T-helper 2 cell treated with Interferon-gamma antibody and Interleukin-4, amounts not matched to agents 100 ng/mL and 5 ng/mL, for 36 hours (primary cell): ENCODE measurements at regions not wholly inside any gene's neighbourhood (a gene's known extent, or its start where the extent isn't known, plus 50 kb on each side); places are given as distances from the start of the nearest gene placed in this dataset.
"Not testable (repeated sequence)": the region's sequence is repeated elsewhere in the genome, so short reads cannot be mapped to it uniquely, and the experiment has no call there.

Source experiments
- intact Hi-C: fragments of 100-400 bp; cut with micrococcal nuclease; formaldehyde crosslinking; loops from one replicate; pipeline ENCODE4 v1.15.1; 2023

DNA sequence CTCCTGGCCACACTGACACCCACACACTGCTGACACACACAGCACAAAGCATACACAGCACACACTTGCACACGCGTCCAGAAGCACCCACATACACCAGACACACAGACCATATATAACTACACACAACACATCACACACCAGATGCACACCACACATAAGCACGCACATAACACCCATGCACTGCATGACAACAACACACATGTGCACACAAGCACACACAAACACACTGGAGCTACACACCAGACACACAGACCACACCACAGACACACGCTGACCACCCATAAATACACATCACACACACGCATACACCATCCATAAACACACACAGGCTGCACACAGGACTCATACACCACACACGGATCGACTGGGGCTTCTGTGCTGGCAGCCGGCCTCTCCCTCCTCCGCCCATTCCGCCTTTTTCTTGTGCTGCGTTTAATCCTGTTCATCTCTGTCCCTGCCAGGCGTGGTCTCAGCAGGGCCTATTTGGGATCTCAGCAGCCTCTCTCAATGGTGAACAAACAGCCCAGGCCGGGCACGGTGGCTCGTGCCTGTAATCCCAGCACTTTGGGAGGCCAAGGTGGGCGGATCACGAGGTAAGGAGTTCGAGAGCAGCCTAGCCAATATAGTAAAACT, 396.9 kb upstream of the MYT1L start:
- intact Hi-C loops, result no loop called here

GRCh38 chr2:2726163-2726562, 395.1 kb upstream of the MYT1L start:
- intact Hi-C loops, result no loop called here

GRCh38 chr2:2723064-2723463, 392.0 kb upstream of the MYT1L start:
- intact Hi-C loops, result no loop called here

- intact Hi-C loops, result no loop called here
Measured at GRCh38 chr2:2721296-2721835, 390.3 kb upstream of the MYT1L start.

GRCh38 chr2:2720806-2721205, 389.7 kb upstream of the MYT1L start:
- intact Hi-C loops, result not testable (repeated sequence)

GRCh38 chr2:2720351-2720750, 389.3 kb upstream of the MYT1L start:
- intact Hi-C loops, result no loop called here

DNA sequence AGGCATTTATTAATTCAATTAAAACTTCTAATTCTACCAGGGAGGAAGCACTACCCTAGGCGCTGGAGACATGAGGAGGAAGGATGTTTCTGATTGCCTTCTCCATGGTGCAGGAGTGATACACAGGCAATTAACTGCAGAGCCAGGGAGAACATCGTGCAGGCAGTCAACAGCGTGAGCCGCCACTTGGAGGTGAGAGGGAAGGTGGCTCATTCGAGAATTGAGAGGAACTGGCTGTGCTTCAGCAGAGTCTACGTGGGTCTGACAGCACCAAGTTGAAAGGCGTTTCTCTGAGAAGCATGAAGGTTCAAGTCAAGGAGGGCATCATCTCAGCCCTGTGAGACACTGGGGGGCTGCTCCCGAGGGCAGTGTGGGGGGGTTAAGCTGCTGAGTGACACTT, 388.7 kb upstream of the MYT1L start:
- intact Hi-C loops, result no loop called here

DNA sequence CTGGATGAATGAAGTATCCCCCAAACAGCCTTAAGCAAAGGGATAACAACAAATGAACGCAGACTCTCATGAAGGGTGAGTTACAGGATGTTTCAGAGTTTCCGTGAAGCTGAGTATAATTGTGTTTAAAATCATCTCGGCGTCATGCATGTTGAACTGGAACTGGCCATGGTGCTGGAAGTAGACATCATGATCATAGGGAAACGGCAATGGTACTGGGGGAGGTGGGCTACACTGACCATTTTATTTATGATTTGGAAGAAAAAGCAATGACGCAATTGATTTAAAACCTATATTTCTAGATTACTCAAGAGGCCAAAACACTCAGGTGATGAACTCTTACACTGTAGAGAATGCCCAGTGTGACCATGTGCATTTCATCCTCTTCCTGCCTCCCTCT, 387.9 kb upstream of the MYT1L start:
- intact Hi-C loops, result no loop called here

DNA sequence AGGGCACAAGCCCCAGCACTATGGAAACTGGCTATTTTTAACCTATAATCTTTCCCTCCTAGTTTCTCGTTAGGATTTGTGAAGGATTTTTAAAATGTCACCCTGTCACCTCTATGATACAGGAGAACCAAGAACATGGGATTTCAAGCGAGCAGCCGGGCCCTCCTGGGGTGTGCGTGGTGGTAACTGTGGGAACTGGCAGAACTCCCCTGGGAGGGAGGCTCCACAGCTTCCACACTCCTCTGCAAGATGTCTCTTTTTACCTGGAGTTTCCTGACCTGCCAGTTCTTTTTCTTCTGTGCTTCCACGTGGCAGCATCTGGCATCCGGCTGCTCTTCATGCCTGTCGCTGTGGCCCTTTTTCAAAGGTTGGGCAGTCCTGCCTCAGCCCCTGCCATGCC, 386.3 kb upstream of the MYT1L start:
- intact Hi-C loops, result no loop called here

- intact Hi-C loops, result no loop called here
Measured at GRCh38 chr2:2716771-2717170, 385.7 kb upstream of the MYT1L start.

DNA sequence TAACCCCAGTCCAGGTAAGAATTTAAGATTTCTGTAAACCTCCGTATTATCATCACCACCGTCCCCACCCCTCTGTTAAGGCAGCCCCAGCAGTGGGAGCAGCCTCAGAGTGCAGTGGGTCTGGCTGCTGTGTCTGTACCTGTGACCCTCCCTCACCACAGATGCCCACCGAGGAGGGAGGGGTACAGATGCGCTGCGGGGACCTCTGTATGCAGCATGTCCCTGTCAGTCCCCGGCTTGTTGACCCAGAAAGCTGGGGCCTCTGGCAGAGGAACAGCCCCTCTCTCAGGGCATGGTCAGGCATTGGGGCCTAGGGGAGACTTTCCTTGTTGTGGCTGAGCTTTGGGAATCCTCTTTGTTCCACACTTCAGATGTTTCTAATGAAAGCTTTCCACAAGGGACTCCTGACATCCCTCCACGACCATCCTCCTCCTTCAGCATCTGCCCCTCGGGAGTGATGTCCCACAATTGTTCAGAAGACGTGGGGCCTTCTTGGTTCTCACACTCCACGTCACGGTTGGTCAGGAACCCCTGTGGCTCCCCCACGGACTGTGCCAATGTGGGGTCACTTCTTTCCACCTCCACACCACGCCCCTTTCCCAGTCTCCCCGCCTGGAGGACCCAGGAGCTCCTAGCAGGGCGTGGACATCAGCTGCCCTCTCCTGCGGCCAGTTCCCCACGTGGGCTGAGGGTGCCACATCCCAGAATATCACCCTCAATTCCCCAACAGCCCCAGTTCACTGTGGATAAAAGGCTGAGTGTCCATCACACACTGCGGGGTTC, 384.2 kb upstream of the MYT1L start:
- intact Hi-C loops, result no loop called here

GRCh38 chr2:2714408-2714807, 383.3 kb upstream of the MYT1L start:
- intact Hi-C loops, result no loop called here

DNA sequence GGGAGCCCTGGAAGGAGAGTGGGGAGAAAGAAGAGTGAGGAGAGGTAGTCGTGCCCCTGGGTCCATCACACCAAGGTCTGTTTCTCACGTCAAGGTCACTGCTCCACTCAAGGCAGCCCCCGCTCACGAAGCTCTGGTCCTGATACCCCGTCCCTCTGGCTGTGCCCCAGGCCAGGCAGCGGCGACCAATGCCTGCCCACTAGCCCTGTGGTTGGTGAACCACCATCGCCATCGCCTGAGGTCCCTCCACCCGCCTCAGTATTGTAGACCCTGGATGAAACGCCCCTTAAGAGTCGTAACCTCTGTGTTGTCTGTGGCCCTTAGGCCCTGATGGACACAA, 378.3 kb upstream of the MYT1L start:
- intact Hi-C loops, result no loop called here

- intact Hi-C loops, result no loop called here
Measured at GRCh38 chr2:2708575-2709430, 377.7 kb upstream of the MYT1L start.

DNA sequence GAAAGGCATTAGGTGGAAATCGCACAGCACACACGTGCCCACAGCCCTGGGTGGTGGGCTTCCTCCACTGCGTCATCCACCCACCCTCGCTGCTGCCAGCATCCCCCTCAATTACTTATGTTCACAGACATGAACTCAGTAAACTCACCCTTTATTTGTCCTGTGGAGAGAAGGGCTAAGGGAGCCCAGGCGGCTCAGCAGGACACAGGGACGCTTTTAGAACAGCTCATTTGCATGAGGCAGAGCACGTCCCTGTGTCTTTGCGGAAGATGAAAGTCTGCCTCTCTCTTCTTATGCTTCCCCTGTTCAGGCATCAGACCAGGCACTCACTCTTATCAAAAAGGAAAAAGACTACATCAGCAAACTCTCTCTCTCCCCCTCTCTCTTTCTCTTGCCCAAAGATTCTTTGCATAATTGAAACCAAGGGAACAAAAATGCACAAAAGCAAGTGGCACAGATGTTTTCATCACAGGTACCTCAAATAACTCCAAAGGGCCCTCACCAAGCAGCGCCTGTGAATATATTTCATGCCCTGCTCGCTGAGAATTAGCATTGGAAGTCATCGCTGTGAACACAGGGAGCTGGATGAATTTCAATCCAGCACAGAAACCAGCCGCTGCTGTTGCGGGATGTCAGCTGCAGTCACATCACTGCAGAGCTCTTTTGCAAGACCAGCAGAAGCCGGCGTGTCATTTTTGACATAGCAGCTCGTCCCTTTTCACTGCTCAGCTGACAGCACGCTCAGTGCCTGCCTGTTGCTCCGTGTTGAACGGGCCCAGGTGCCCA, 376.3 kb upstream of the MYT1L start:
- intact Hi-C loops, result no loop called here

DNA sequence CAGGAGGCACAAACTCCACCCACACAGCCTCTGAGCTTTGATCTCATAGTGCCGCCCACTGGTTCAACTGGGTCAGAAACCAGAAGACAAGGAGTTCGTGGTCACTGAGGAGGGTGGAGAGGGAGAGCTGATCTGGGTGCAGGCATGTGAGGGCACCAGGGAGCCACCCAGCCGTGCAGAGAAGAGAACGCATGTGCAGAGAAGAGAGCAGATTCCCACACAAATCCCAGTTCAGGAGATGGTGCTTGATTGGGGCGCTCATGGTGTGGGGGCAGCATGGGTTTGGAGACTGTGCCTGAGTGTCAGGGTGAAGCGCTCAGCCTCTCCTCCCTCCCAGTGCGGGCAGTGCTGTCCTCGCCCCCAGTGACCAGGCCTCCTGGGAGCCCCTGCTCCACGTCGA, 375.2 kb upstream of the MYT1L start:
- intact Hi-C loops, result no loop called here

GRCh38 chr2:2705871-2706270, 374.8 kb upstream of the MYT1L start:
- intact Hi-C loops, result no loop called here

DNA sequence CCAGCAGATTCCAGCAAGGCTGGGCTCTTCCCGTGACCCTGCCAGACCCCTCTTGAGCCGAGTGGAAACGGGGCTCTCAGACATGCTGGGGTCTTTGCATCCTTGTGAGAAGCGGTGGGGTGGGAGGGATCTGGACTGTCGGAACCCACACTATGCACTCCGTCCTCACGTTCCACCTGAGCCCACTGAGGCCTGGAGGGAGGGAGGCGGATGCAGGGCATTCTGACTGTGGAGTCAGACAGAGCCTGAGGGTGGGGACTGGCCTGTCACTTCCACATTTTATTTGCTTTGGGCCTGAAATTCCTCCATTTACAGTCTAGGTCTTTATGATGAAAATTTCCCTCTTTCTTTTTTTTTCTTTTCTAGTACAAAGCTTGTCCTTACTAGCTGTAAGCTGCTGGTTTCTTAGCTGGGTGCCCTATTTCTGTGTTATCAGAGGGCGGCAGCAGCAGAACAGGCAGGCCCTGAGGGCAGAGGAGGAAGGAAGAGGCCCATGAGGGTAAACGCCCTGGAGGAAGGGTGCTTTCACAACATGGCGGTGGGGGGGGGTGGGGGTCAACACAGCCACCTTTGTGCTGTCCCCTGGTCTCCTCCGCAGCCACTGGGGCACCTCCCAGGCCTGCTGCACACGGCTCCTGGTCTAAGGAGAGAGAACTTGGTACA, 373.5 kb upstream of the MYT1L start:
- intact Hi-C loops, result no loop called here

GRCh38 chr2:2703762-2704427, 372.8 kb upstream of the MYT1L start:
- intact Hi-C loops, result no loop called here

DNA sequence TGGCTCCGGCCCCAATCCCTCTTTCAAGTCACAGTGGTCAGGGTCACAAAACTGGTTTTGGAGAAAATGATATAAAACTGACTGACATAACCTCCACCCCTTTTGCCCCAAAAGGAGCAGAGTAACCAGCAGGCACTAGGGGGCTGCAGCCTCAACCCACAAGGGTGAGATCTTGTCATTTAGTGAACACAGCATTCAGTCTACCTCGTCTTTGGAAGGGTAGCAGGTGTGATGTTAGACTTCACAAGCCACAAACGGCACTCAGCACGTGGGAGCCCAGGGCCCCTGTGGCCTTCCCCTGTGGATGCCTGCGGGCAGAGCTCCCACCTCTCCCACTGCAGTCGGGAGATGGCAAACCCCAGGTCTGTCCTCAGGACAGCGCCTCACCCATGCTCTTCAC, 372.1 kb upstream of the MYT1L start:
- intact Hi-C loops, result no loop called here
